ENCODE measurements at regions not wholly inside any gene's neighbourhood (a gene's known extent, or its start where the extent isn't known, plus 50 kb on each side); places are given as distances from the start of the nearest gene placed in this dataset.

DNA sequence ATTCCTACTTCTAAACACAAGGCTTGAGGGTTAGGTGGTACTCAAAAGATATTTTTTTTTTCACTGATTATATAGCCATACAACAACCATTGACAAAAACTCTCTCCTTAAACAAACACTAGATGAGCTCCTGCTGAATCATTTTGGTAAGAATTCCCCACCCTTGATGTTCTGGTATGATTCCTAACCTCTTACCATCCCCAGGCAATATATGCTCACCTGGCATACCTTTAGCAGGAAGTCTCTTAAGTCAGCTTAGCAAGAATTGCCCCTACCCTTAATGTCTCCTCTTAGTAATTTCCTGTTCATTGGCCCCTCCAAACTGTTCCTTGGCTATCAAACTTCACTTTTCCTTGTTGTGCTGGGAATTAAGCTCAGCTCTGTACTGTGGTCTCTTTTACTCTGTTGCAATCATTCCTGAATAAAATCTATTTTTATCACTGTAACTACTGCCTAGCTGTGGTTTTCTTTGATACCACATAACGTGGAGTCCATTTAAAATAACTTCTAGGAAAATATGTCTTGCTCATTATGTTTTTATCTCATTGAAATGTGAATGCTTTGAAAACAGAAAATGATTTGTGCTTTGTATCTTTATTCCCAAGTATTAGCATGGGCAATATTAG lies 712.6 kb downstream of the SLC16A7 start:
- no peak for TF ChIP-seq FOS (IDR thresholded peaks at IDR 0.05; ENCODE audit: extremely low read depth, insufficient read length)
- TF ChIP-seq, protein P1, sequence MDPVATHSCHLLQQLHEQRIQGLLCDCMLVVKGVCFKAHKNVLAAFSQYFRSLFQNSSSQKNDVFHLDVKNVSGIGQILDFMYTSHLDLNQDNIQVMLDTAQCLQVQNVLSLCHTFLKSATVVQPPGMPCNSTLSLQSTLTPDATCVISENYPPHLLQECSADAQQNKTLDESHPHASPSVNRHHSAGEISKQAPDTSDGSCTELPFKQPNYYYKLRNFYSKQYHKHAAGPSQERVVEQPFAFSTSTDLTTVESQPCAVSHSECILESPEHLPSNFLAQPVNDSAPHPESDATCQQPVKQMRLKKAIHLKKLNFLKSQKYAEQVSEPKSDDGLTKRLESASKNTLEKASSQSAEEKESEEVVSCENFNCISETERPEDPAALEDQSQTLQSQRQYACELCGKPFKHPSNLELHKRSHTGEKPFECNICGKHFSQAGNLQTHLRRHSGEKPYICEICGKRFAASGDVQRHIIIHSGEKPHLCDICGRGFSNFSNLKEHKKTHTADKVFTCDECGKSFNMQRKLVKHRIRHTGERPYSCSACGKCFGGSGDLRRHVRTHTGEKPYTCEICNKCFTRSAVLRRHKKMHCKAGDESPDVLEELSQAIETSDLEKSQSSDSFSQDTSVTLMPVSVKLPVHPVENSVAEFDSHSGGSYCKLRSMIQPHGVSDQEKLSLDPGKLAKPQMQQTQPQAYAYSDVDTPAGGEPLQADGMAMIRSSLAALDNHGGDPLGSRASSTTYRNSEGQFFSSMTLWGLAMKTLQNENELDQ (CRISPR knock-in tag; IDR thresholded peaks at IDR 0.05; ENCODE audit: borderline replicate concordance), result no peak
- no peak for TF ChIP-seq SIN3A (IDR thresholded peaks at IDR 0.05; ENCODE audit: borderline replicate concordance in 2 of 2, control insufficient read depth in 1 of 2, low read depth in 2 of 2, low read length in 2 of 2)
- no peak for TF ChIP-seq NCOR1 (IDR thresholded peaks at IDR 0.05)
- no peak for TF ChIP-seq BRCA1 (IDR thresholded peaks at IDR 0.05)
- no peak for TF ChIP-seq BRCA1 (CRISPR knock-in tag; IDR thresholded peaks at IDR 0.05)
- no peak for TF ChIP-seq NFE2L1 (tag; IDR thresholded peaks at IDR 0.05; ENCODE audit: borderline replicate concordance, low read depth)
- no peak for TF ChIP-seq PTBP1 (IDR thresholded peaks at IDR 0.05; ENCODE audit: low read depth, low read length)
- TF ChIP-seq POLR2G (IDR thresholded peaks at IDR 0.05; ENCODE audit: low read depth, low read length), result no peak
- TF ChIP-seq HDAC6 (IDR thresholded peaks at IDR 0.05; ENCODE audit: low read depth, low read length), result no peak
- TF ChIP-seq RFX5 (IDR thresholded peaks at IDR 0.05; ENCODE audit: low read depth, low read length), result no peak
- TF ChIP-seq, protein P2, sequence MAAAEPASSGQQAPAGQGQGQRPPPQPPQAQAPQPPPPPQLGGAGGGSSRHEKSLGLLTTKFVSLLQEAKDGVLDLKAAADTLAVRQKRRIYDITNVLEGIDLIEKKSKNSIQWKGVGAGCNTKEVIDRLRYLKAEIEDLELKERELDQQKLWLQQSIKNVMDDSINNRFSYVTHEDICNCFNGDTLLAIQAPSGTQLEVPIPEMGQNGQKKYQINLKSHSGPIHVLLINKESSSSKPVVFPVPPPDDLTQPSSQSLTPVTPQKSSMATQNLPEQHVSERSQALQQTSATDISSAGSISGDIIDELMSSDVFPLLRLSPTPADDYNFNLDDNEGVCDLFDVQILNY (CRISPR knock-in tag; IDR thresholded peaks at IDR 0.05), result no peak
- TF ChIP-seq RBM25 (IDR thresholded peaks at IDR 0.05; ENCODE audit: low read depth, low read length, severe bottlenecking), result no peak

All from K562 (cell line).